ENCODE measurements at regions not wholly inside any gene's neighbourhood (a gene's known extent, or its start where the extent isn't known, plus 50 kb on each side); places are given as distances from the start of the nearest gene placed in this dataset.

GRCh38 chr12:72723732-72724131 lies 451.6 kb downstream of the TRHDE start:
- H3K27me3 ChIP-seq (ENCODE audit: insufficient read depth, low read depth): no peaks in the 10 kb centered on the region
- no peaks in the 10 kb centered on the region for H3K9me3 ChIP-seq (ENCODE audit: insufficient read depth, low read depth)
- no peak for DNase-seq
- no peaks in the 10 kb centered on the region for H3F3A ChIP-seq (ENCODE audit: insufficient read depth, low read depth)
- BruUV-seq (replicated peaks): no TSS peak
- CTCF ChIA-PET: no interaction called here
- H3K27ac ChIP-seq: no peak overlapping the region
- no peak overlapping the region for H2AFZ ChIP-seq
- POLR2A ChIA-PET (ENCODE audit: unreplicated experiment): no interaction called here
- no peaks in the 10 kb centered on the region for H3K36me3 ChIP-seq (ENCODE audit: low read depth)
- no peak for TF ChIP-seq EZH2 (IDR thresholded peaks at IDR 0.05; ENCODE audit: low read depth)
- no peak for TF ChIP-seq CTCF (conservative IDR thresholded peaks at IDR 0.05)
- no peaks in the 10 kb centered on the region for H3K4me1 ChIP-seq (replicated peaks; ENCODE audit: insufficient read depth)
- H3K4me2 ChIP-seq: no peak overlapping the region
- no peak overlapping the region for H3K4me3 ChIP-seq
- no peaks in the 10 kb centered on the region for H3K9me2 ChIP-seq (ENCODE audit: insufficient read depth)
- intact Hi-C loops (cut with micrococcal nuclease; ENCODE audit: unreplicated experiment): no loop called here
- no peaks in the 10 kb centered on the region for H3K79me2 ChIP-seq (ENCODE audit: low read depth)
- no peaks in the 10 kb centered on the region for H4K20me1 ChIP-seq (ENCODE audit: insufficient read depth)

- H3K79me2 ChIP-seq (ENCODE audit: low read depth): no peaks in the 10 kb centered on the region
- POLR2A ChIA-PET (ENCODE audit: unreplicated experiment): no interaction called here
- H3K36me3 ChIP-seq (ENCODE audit: low read depth): no peaks in the 10 kb centered on the region
- no peak overlapping the region for H2AFZ ChIP-seq
- no peaks in the 10 kb centered on the region for H3K27me3 ChIP-seq (ENCODE audit: insufficient read depth, low read depth)
- H3K4me2 ChIP-seq: no peak overlapping the region
- no peaks in the 10 kb centered on the region for H3K9me3 ChIP-seq (ENCODE audit: insufficient read depth, low read depth)
- H4K20me1 ChIP-seq (ENCODE audit: insufficient read depth): no peaks in the 10 kb centered on the region
- no peaks in the 10 kb centered on the region for H3F3A ChIP-seq (ENCODE audit: insufficient read depth, low read depth)
- no peak overlapping the region for H3K4me3 ChIP-seq
- no peaks in the 10 kb centered on the region for H3K9me2 ChIP-seq (ENCODE audit: insufficient read depth)
- BruUV-seq (replicated peaks): no TSS peak
- CTCF ChIA-PET: no interaction called here
- no peak overlapping the region for H3K27ac ChIP-seq
- TF ChIP-seq EZH2 (IDR thresholded peaks at IDR 0.05; ENCODE audit: low read depth) (no peak), CTCF (conservative IDR thresholded peaks at IDR 0.05) (no peak)
- no peaks in the 10 kb centered on the region for H3K4me1 ChIP-seq (replicated peaks; ENCODE audit: insufficient read depth)
- DNase-seq: no peak
- intact Hi-C loops (cut with micrococcal nuclease; ENCODE audit: unreplicated experiment): no loop called here
Observed at GRCh38 chr12:72729451-72730010, 457.4 kb downstream of the TRHDE start.

DNA sequence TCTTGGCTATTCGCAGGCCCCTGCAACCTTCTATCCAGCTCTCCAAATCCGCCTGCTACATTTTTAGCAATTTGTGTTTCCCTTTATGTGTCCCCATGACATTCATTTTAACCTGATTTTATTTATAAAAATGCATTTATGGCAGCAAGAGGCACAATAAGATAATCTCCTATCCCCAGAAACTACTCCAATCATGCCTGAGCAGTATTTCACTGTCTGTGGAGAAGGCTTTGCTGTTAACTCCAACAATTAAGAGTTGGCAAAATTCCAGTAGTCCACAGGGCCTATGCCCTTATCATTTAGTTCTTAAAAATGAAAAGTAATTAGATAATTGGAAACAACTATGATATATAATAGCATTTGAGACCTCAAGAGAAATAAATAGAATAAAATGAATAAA lies 462.4 kb downstream of the TRHDE start:
- no peaks in the 10 kb centered on the region for H3F3A ChIP-seq (ENCODE audit: insufficient read depth, low read depth)
- no peaks in the 10 kb centered on the region for H4K20me1 ChIP-seq (ENCODE audit: insufficient read depth)
- H3K4me1 ChIP-seq (replicated peaks; ENCODE audit: insufficient read depth): no peaks in the 10 kb centered on the region
- CTCF ChIA-PET: no interaction called here
- H3K27me3 ChIP-seq (ENCODE audit: insufficient read depth, low read depth): no peaks in the 10 kb centered on the region
- no peak overlapping the region for H2AFZ ChIP-seq
- TF ChIP-seq EZH2 (IDR thresholded peaks at IDR 0.05; ENCODE audit: low read depth): no peak
- TF ChIP-seq CTCF (conservative IDR thresholded peaks at IDR 0.05): no peak
- H3K36me3 ChIP-seq (ENCODE audit: low read depth): no peaks in the 10 kb centered on the region
- no peaks in the 10 kb centered on the region for H3K79me2 ChIP-seq (ENCODE audit: low read depth)
- intact Hi-C loops (cut with micrococcal nuclease; ENCODE audit: unreplicated experiment): no loop called here
- POLR2A ChIA-PET (ENCODE audit: unreplicated experiment): no interaction called here
- no peak overlapping the region for H3K4me2 ChIP-seq
- H3K9me3 ChIP-seq (ENCODE audit: insufficient read depth, low read depth): no peaks in the 10 kb centered on the region
- no peak overlapping the region for H3K4me3 ChIP-seq
- no peak overlapping the region for H3K27ac ChIP-seq
- H3K9me2 ChIP-seq (ENCODE audit: insufficient read depth): peaks cover 5% of the 10 kb centered on the region; the same call in 1 of the 2 replicates
- BruUV-seq (replicated peaks): no TSS peak
- DNase-seq: no peak
